ENCODE measurements at regions not wholly inside any gene's neighbourhood (a gene's known extent, or its start where the extent isn't known, plus 50 kb on each side); places are given as distances from the start of the nearest gene placed in this dataset.
"Not testable (repeated sequence)": the region's sequence is repeated elsewhere in the genome, so short reads cannot be mapped to it uniquely, and the experiment has no call there.

DNA sequence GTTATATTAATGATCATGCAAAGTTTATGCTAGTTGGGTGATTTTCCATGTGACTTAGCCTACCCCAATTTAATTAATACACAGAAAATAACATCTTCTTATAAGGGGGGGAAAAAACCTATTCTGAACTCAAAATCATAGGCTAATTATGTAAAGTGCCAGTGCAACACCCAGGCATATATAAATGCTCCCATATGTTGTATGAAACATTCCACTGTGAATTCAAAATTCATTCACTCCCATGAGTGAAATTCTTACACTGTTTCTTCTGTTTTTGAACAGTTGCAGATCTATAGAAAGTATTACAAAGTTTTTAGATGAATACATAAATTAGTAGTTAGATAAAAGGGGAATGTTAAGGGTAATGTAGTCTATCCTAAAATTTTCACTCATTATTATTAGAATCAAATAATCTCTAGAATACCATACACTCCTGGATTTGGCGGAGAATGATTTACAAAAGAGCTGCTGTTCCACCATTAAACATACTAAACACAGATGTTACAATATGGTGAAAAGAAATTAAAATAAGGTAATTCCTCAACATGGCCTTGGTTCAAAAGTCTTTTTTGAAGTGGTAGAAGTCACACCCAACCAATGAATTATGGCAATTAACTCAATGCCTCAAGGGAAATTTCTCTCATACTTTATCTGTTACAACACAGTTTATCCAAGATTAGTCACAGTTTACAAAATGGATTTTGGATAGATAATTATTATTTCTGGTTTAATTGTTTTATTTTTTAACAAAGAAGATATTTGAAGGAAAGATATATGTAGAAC lies 454.1 kb upstream of the FLRT2 start:
- no peak overlapping the region for H3K4me2 ChIP-seq (ENCODE audit: low read length)

DNA sequence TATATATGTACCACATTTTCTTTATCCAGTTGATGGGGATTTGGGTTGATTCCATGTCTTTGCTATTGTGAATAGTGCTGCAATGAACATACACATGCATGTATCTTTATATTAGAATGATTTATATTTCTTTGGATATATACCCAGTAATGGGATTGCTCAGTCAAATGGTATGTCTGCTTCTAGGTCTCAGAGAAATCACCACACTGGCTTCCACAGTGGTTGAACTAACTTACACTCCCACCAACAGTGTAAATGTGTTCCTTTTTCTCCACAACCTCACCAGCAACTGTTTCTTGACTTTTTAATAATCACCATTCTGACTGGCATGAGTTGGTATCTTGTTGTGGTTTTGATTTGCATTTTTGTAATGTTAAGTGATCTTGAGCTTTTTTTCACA lies 452.2 kb upstream of the FLRT2 start:
- H3K27me3 ChIP-seq (ENCODE audit: control insufficient read depth, insufficient read depth, low read length); H3K27ac ChIP-seq; H3K9ac ChIP-seq; H3K4me3 ChIP-seq (ENCODE audit: low read depth, low read length); H2AFZ ChIP-seq; H3K36me3 ChIP-seq (ENCODE audit: control insufficient read depth, insufficient read depth, low read length); H3K79me2 ChIP-seq; H3K9me3 ChIP-seq (ENCODE audit: control insufficient read depth, low read length); H3K4me1 ChIP-seq; H3K4me2 ChIP-seq (ENCODE audit: low read length): not testable (repeated sequence)

More for the DNA sequence above, 454.1 kb upstream of the FLRT2 start:
- H3K9me3 ChIP-seq (ENCODE audit: control insufficient read depth, low read length): no peaks in the 10 kb centered on the region
- no peaks in the 10 kb centered on the region for H3K27me3 ChIP-seq (ENCODE audit: control insufficient read depth, insufficient read depth, low read length)
- TF ChIP-seq, protein P1, sequence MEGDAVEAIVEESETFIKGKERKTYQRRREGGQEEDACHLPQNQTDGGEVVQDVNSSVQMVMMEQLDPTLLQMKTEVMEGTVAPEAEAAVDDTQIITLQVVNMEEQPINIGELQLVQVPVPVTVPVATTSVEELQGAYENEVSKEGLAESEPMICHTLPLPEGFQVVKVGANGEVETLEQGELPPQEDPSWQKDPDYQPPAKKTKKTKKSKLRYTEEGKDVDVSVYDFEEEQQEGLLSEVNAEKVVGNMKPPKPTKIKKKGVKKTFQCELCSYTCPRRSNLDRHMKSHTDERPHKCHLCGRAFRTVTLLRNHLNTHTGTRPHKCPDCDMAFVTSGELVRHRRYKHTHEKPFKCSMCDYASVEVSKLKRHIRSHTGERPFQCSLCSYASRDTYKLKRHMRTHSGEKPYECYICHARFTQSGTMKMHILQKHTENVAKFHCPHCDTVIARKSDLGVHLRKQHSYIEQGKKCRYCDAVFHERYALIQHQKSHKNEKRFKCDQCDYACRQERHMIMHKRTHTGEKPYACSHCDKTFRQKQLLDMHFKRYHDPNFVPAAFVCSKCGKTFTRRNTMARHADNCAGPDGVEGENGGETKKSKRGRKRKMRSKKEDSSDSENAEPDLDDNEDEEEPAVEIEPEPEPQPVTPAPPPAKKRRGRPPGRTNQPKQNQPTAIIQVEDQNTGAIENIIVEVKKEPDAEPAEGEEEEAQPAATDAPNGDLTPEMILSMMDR (IDR thresholded peaks at IDR 0.05): no peak
- H3K79me2 ChIP-seq: no peaks in the 10 kb centered on the region
- no peak overlapping the region for H3K4me3 ChIP-seq (ENCODE audit: low read depth, low read length)
- H2AFZ ChIP-seq: no peak overlapping the region
- no peaks in the 10 kb centered on the region for H3K36me3 ChIP-seq (ENCODE audit: control insufficient read depth, insufficient read depth, low read length)
- no peak overlapping the region for H3K27ac ChIP-seq
- no peaks in the 10 kb centered on the region for H3K4me1 ChIP-seq
- no peak overlapping the region for H3K9ac ChIP-seq

DNA sequence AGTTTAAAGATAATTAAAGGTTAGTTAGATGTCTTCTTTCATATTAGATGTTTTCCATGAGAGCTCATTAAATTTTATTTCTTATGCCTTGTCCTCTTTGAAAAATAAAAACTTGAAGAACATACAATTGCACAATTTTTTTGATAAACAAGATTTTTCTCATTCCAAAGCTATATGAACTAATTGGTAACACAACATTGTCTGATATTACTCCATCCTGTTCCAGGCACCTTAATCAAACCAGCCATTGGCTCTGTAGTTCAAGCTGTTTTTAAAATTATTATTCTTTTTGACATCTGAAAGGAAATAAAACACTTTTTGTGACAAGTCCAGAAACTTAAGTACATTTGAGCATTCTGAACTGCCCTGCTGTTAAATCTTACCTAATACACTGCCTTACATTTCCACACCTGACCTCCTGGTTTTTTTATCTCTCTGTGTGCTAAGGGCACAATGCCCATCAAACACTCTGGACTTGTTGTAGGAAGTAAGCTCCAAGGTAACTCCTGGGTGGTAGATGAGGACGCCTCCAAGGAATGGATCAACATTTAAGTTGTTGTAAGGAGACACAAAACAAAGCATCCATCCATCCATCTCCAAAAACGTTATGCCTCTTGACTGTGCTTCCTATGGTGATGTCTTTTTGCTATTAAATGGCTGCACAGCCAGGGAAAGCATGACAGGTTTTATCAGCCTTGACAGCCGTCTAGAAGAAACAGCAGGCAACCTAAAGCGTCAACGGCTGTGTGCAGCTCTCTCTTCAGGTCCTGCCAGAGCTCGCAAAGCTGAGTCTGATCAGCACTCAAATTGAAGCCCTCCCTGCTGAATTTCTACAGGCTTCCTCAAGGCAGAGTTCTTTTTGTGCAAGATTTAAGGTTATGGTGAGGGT lies 449.9 kb upstream of the FLRT2 start:
- Histone ChIP-seq H3K4me3 (ENCODE audit: low read depth, low read length) (no peak overlapping the region), H3K4me1 (no peaks in the 10 kb centered on the region), H3K9ac (no peak overlapping the region), H3K9me3 (ENCODE audit: control insufficient read depth, low read length) (no peaks in the 10 kb centered on the region), H3K4me2 (ENCODE audit: low read length) (no peak overlapping the region), H3K36me3 (ENCODE audit: control insufficient read depth, insufficient read depth, low read length) (no peaks in the 10 kb centered on the region), H2AFZ (no peak overlapping the region), H3K27ac (no peak overlapping the region), H3K79me2 (no peaks in the 10 kb centered on the region), H3K27me3 (ENCODE audit: control insufficient read depth, insufficient read depth, low read length) (no peaks in the 10 kb centered on the region)
- TF ChIP-seq, protein P1 (IDR thresholded peaks at IDR 0.05): no peak

DNA sequence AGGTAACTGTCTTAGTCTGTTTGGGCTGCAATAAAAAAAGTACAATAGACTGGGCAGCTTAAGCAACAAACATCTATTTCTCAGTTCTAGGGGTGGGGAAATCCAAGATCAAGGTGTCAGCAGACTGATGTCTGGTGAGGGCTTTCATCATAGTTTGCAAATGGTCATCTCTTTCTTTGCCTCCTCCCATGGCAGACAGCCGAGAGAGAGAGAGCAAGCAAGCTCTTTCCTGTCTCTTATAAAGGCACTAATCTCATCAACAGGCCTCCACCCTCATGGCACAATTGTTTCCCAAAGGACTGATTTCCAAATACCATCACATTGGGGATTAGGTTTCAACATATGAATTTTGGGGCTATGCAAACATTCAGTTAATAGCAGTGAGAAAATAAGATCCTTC lies 445.6 kb upstream of the FLRT2 start:
- H3K9me3 ChIP-seq (ENCODE audit: control insufficient read depth, low read length): no peaks in the 10 kb centered on the region

DNA sequence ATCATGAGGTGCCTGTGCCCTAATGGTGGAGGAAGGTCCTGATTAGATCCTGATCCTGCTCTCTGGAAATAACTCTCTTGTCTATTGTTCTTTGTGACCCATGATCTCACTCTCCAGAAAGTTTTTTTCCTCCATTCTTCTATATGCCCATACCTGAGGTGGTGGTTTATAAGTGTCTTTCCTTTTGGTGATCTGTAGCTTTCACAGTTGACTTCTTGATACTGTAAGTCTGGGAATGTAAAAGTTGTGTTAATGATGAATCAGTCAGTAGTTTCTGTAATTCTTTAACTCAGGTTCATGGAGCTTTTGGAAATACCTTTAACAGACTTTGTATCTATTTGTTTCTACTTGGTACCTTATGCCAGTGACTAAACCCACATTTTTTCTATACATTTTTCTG lies 444.0 kb upstream of the FLRT2 start:
- Histone ChIP-seq H3K4me3 (ENCODE audit: low read depth, low read length) (no peak overlapping the region), H3K9ac (no peak overlapping the region), H2AFZ (no peak overlapping the region), H3K36me3 (ENCODE audit: control insufficient read depth, insufficient read depth, low read length) (no peaks in the 10 kb centered on the region), H3K9me3 (ENCODE audit: control insufficient read depth, low read length) (no peaks in the 10 kb centered on the region), H3K27me3 (ENCODE audit: control insufficient read depth, insufficient read depth, low read length) (no peaks in the 10 kb centered on the region), H3K27ac (no peak overlapping the region), H3K4me2 (ENCODE audit: low read length) (no peak overlapping the region), H3K4me1 (no peaks in the 10 kb centered on the region), H3K79me2 (no peaks in the 10 kb centered on the region)
- TF ChIP-seq, protein P1 (IDR thresholded peaks at IDR 0.05): no peak

More for the DNA sequence above, 445.6 kb upstream of the FLRT2 start:
- no peak overlapping the region for H2AFZ ChIP-seq
- TF ChIP-seq, protein P1 (IDR thresholded peaks at IDR 0.05): no peak
- H3K27me3 ChIP-seq (ENCODE audit: control insufficient read depth, insufficient read depth, low read length): no peaks in the 10 kb centered on the region
- H3K4me3 ChIP-seq (ENCODE audit: low read depth, low read length): no peak overlapping the region
- H3K4me1 ChIP-seq: no peaks in the 10 kb centered on the region
- no peaks in the 10 kb centered on the region for H3K36me3 ChIP-seq (ENCODE audit: control insufficient read depth, insufficient read depth, low read length)
- no peaks in the 10 kb centered on the region for H3K79me2 ChIP-seq
- H3K4me2 ChIP-seq (ENCODE audit: low read length): no peak overlapping the region
- no peak overlapping the region for H3K9ac ChIP-seq
- no peak overlapping the region for H3K27ac ChIP-seq
